Pulmonary artery endothelial cell (primary cell): ENCODE measurements at regions not wholly inside any gene's neighbourhood (a gene's known extent, or its start where the extent isn't known, plus 50 kb on each side); places are given as distances from the start of the nearest gene placed in this dataset.
"Not testable (repeated sequence)": the region's sequence is repeated elsewhere in the genome, so short reads cannot be mapped to it uniquely, and the experiment has no call there.

Experiments
- DNase-seq: peaks from one replicate; pipeline ENCODE4 v3.0.0-alpha.2; 2011; ENCODE audit warnings: low read depth, low spot score

DNA sequence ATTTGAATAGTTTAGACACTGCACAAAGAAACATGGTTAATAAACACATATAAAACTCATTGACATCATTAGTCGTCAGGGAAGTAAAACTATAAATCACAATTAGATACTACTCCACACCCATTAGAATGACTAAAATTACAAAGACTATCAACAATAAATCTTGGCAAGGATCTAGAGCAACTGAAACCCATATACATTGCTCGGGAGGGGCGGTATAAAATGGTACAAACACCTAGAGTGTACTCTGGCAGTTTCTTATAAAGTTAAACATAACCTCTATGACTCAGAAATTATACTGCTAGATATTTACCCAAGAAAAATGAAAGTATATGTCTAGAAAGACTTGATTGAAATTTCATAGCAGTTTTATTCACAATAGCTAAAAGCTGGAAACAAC is 434.2 kb downstream of the RWDD3 start:
- DNase-seq: no peak

DNA sequence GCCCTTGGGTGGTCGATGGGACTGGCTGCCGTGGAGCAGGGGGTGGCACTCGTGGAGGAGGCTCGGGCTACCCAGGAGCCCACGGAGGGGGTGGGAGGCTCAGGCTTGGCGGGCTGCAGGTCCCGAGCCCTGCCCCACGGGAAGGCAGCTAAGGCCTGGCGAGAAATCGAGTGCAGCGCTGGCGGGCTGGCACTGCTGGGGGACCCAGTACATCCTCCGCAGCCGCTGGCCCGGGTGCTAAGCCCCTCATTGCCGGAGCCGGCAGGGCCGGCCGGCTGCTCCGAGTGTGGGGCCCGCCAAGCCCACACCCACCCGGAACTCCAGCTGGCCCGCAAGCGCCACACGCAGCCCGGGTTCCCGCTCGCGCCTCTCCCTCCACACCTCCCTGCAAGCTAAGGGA is 435.6 kb downstream of the RWDD3 start:
- DNase-seq: not testable (repeated sequence)

DNA sequence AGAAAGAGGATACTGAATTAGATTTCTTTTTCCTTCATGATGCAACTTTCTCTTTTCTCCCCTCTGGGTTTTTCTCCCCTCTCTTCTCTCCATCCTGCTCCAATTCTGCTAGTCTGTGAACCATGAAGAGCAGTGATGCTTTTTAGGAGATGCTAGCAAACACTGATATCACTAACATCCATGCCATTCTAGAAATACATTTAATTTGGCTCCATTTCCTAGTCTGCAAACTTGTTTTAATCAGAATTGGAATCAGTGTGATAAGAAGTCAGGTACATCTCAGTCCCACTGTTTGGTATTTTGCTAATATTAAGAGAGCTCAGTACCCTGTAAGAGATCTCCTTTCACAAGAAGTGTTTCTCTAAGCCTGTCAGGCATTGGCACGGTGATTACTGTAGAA is 437.1 kb downstream of the RWDD3 start:
- no peak for DNase-seq

DNA sequence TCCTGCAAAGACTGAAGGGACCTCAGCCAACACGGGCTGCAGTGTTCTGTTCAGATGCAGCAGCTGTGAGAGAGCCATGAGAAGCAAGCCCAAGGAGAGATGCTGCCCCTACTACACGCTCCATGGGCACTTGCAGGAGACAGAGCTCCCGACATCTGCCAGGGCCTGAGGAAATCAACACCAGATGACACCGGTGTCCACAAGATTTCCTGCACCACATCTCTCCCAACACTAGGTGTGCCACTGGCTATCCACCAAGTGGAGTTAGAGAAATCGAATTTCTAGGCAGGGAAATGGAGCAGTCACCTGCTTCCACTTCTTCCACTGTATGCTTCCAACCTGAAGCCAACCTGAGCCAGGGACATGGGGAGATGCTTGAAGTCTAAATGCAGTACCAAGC is 445.3 kb downstream of the RWDD3 start:
- DNase-seq: no peak

DNA sequence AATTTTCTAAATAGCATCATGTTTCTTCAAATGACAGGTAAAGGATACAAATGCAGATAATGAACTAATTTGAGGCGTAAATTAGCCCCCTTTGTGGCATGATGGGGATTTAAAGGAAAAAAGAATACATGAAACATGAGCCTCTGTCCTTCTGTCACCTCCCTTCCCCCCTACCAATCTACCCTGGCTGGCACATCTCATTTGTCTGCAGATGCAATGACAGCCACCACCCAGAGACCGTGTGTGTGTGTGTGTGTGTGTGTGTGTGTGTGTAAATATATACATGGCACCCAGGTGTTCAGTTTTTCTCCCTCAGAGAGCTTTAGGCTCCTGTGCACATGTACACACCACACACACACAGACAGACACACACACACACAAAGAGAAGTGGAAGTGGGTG is 451.1 kb downstream of the RWDD3 start:
- DNase-seq: no peak

DNA sequence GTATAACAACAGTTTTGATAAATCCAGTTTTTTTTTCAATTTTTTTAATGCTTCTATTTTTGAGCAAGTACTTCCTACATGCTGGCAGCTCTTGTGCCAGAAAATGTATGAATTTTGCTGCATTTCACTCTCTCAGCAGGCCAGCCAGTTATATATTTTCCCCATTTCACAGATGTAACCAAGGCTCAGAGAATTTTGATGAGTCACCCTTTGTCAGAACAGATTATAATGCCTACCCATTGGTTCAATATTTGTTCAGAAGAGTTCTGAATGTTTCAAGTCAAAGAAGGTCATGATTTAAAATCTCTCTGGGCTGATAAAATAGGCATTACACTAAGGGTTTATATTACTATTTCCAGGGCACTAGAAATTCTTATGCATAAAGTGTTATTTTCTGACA is 452.2 kb downstream of the RWDD3 start:
- DNase-seq: no peak

DNA sequence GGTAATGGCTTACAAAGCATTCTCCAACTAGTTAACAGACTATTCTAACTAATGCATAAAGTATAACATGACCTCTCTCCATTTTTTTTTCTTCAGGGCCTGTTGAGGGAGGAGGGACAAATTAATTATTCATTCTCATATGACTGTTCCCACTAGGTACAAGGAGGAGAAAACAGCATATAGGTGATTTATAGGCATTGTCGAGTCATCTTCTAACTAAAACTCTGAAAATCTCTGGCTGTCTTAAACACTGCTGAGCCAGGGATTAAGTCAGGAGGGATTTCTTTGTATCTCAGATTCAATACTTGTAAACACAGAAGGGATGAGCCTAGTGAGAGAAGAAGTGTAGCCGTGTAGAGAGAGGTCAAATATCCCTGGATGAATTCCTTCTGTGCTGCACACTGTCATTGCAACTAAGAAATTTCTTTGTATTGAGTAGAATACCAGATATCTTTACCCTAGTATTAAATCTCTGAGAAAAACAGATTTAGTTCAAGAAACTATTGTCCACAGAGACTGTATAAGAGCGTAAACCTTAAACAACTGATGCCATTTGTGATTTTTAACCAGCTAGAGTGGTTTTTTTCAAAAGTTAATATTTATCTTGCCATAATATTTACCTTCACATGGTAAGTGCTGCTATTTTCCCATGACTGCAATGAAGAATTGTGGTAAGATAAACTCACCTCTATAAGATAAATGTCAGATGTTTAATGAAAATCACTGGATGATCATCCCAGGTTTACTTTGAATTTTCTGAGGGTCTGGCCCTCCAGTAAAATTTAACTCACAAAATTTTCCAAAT is 465.3 kb downstream of the RWDD3 start:
- no peak for DNase-seq

DNA sequence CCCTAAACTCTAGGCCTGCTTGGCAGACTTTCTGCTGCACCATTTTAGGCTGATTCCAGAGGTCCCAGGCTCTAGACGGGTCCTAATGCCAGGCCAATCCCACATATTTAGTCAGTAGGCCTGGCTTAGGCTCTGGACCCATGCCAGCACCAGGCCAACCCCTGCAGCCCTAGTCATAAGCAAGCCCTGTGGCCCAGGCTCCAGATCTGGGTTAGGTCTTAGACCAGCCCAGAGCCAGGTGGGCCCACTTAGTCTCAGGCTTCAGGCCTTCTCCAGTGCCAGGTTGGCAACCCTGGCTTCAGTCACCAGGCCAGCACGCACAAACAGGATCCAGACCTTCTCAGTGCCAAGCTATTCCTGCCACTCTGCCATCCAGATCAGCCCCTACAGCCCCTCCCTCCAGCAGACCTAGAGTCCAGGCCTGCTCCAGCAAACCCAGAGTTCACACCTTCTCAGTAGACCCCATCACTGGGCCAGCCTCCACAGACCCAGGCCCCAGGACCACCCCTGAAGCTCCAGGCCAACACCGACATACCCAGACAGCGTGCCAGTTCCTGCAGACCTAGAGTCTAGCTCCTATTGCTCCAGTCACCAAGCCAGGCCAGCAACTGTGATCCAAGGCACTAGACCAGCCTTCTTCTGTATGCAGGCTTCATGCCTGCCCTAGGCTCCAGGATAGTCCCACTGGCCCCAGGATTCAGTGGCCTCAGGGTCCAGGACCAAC is 467.6 kb downstream of the RWDD3 start:
- DNase-seq: no peak

DNA sequence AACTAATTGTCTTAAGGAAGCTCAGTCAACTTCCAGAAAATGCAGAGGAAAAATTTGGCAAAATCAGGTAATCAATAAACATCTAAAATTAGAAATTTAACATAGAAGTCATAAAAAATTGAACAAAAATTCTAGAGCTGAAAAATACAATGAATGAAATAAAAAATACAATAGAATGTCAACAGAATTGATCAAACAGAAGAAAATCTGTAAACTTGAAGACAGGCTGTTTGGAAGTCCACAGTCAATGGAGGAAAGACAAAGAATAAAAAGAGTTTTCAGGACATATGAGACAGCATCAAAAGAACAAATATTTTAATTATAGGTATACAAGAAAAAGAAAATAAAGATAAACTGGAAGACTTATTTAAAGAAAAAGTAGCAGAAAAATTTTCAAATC is 469.0 kb downstream of the RWDD3 start:
- no peak for DNase-seq

DNA sequence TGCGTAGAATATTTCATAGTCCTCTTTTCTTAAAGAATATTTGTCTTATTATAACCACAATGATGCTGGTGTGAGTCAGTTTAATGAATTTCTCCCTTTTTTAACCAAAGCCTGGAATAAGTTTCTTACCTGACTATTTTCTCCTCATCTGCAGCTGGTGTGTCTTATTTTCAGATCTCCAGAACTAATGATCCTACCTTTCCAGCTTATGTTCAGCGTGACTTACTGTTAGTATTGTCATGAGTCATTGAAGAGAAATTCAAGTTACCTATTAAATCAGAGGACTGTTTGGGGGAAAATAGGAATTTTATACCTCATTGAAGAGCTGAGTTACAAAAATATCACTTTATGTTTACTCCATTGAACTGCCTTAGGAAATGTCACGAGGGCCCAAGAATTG is 482.1 kb downstream of the RWDD3 start:
- no peak for DNase-seq

DNA sequence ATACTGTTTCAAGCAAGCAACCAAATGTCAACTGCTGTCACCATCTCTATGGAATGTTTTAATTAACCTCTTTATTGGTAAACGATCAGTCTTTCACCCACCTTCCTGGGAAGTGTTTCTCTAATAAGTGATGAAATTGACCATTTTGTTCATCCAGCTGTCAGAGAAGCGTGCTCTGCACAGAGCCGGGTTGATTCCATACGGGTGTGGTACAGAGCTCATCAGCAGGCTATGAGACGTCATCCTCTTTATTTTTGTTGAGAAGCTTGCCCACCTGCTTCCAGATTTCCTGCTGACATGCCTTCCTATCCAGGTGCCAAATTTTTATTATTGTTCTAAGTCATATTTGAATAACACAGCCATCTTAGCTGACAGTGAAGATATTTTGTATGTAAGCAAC is 482.5 kb downstream of the RWDD3 start:
- DNase-seq: no peak

DNA sequence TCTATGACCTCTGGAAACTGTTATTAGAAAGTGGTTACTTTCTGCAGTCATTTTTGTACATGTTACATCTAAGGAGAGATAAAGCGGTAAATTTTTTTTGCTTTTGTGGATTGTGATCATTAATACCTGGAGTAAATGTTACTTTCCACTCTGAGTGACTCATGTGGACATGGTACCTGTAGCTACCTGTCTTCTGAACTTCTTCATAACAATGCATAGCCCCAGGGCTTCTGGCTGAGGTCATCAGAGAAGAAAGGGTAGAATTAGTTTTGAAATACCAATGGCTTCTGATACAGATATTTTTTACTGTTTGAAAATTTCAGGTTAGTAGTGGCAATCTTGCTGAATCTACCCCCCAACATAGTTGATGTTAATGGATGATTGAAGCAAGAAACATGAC is 489.3 kb downstream of the RWDD3 start:
- DNase-seq: no peak

DNA sequence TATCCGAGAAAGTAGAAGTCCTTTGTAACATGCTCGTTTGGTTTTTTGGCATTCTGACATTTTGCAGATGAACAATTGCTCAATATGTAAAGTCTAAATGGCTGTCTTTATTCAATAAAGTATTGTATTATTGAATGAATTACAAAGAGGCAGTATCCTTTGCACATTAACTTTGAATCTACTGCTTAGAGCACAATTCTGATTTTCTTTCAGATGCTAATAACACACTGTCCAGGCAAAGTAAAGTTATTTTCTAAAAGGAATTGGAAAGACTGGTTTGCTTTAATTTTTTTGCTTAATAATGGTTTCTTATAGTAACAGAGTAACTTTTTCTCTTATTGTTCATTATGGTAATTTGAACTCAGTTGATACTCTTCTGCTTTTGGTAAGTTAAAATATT is 494.8 kb downstream of the RWDD3 start:
- no peak for DNase-seq

DNA sequence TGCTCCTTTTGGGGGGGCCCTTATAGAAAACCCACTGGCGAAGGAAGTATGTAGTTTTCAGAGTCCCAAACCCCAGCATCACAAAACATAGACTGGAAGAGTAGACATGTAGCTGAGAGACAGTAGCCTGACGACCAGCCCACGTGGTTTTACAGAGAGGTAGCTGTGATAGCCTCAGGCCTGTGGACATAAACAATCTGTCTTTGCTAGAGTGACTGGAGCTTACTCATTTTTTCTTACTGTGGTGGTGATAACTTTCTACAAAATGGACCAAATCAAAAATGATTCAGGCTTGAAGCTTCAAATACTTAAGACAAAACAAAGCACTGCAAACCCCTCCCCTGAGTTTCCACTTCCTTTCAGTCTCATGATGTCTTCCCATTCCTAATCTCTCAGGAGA is 497.0 kb downstream of the RWDD3 start:
- no peak for DNase-seq

DNA sequence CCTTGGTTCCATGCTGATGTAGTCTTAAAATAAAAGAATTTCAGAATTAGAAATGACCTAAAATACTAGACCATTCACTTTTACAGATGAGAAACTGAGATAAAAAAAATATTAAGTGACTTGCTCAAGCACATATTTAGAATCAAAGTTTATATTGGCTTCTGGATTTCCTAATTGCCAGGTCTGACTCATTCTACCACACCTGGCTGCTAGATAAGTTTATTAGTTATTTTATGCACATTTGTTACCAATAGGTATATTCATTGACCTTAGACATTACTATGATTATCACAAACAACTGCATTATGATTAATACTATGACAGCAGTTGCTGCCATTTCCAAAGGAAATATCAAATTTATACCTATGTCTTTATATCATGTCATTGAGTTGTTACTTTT is 497.5 kb downstream of the RWDD3 start:
- no peak for DNase-seq

DNA sequence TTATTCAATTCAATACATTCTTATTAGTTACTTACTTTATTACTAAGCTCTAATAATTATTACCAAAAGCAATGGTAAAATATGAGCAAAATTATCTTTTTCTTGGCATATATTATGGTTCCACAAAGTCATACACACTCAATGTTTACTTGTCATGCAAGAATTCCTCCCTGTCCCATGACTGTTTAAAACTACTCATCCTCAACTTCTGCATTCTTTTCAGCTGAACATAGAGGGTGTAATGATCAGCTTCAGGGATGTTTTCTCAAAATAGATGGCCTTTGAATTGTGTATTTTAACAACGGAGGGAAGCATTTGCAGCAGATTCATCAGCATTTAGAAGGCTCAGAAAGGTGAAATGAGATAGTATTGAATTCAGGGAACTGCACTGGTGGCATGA is 499.0 kb downstream of the RWDD3 start:
- no peak for DNase-seq

DNA sequence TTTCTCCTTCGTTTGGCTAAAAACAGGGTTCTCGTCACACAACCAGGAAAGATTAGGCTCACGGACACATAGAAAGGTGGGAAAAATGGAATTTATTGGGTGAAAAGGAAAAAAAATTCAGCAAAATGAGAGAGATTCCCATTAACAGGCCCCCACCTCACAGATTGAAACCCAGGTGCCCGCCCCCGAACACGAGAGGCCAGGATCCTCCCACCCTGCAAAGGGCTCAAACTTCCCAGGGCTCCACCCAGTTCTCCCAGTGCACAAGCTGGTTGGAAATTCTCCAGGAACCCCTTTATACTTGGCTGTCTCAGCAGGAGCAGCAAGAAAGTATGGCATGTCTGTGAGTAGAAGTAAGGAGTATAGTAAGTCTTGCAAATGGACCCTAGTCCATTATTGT is 499.7 kb downstream of the RWDD3 start:
- DNase-seq: no peak

DNA sequence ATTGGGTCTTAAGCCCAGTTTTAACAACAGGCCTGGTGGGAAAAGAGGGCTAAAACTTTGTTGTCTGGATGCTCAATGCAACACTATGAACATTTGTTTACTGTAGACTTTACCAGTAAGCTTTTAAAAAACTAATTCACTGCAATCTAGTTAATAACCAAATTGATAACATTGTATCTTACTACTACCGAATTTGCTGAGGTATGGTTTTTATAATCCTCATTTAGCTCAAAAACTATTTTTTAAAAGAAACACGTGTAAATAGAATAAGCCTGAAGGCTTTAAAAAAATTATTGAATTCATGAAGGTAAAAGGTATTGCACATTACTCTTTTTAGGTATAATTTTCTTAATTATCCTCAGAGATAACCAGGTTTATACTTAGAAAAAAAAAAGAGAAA is 500.6 kb downstream of the RWDD3 start:
- no peak for DNase-seq

DNA sequence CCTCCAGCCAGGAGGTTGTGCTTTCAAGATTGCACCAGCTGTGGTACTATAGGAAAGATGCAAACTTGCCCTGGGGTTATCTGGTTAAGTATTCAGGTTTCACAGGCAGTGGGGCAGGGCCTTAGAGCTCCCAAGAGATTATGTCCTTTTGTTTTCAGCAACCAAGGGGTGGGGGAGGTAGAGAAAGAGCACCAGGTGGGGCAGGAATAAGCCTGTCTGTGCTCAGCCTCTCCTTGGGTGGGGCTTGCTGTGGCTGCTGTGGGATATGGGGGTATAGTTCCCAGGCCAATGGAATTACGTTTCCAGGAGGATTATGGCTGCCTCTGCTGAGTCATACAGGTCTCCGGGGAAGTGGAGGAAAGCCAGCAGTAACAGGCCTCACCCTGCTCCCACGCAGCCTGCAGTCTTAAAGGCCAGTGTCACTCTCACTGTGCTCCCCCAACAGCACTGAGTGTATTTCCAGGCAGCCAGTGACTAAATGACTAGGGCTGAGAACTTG is 508.6 kb downstream of the RWDD3 start:
- DNase-seq: no peak

DNA sequence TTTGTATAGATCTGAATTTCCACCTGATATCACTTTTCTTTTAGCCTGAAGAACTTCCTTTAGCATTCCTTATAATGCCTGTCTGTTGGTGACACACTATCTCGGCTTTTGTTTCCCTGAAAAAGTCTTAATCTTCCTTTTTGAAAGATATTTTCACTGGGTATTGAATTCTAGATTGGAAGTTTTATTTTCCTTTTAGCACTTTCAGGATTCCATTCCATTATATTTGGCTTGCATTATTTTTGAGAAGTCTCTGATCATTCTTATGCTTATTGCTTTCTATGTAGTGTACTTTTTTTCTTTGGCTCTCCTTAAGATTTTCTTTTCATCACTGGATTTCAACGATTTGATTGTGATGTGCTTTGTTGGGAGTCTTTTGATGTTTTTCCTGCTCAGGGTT is 510.7 kb downstream of the RWDD3 start:
- DNase-seq: no peak

DNA sequence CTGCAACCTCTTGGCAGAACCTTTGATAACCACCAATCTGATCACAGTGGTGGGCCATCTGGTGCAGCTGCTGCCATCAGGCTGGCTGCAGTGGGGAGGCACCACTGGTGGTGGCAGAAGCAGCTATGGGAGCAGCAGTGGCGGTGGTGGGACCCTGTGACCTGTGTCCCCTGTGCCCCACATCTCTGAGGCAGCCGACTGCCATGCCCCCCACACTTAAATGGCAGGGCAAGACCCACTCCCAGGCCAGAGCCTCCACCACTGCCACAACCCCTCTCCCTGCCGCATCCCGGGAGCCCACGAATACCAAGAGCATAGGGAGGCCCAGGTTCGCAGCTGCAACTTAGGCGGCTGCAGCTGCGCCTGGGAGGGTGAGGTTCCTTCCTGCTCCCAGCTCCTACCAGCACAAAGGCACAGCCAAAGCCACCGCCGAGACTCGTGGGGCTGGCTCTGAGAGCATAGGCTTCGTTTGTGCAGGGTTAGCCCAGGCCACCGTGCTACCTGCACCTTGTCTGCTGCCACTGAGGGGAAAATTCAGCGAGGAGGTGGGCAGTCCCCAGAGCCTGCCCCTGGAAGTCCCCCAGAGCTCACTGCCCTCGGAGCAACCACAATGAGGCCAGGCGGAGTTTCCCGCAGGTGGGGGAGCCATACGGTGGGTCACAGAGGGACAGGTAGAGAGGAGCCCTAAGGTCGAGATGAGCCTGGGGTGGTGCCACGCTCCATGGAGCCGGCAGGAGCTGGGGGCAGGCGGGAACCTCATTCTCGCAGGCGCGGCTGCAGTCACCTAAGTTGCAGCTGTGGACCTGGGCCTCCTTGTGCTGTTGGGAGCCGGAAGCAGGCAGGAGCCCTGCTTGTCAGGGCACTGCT is 518.7 kb downstream of the RWDD3 start:
- DNase-seq: no peak

DNA sequence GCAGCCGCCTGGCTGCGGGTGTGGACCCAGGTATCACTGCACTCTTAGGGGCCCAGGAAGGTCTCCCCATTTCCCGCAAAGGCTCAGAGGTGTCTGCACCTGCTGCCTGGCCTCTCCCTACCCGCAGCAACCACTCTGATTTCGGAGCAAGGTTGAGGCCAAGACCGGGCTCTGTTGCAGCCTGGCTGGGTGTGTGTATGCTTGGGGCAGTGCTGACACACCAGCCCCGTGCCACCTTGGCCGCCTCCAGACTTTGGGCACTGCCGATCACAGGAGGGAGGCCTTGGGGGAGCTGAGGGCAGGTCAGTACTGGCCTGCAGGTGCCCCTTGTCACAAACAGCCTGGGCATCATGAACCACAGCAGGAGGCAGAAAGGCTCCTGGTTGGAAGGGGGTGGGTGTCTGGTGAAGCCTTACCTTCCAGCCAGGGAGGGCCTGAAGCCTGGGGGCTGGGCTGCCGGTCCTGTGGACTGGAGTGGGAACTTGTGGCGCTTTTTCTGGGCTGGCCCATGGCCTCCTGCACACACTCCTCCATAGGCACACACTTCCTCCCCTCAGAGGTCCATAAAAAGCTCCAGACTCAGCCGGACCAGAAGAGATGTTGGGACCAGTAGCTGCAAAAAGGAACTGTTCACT is 519.5 kb downstream of the RWDD3 start:
- no peak for DNase-seq
